ENCODE measurements at regions not wholly inside any gene's neighbourhood (a gene's known extent, or its start where the extent isn't known, plus 50 kb on each side); places are given as distances from the start of the nearest gene placed in this dataset.

DNA sequence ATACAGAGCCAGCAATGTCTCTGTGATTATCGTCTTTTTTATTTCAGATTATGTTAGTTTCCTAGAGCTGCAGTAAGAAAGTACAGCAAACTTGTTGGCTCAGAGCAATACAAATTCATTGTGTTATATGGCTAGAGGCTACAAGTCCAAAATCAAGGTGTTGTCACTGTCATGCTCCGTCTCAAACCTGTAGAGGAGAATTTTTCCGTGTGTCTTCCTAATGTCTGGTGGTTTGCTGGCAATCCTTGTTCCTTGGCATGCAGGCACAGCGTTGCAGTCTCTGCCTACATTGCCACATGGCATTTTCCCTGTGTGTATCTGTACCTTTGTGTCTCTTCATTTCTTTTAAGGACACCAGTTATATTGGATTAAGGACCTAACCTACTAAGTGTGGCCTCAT lies 244.4 kb downstream of the LRRIQ3 start:
- Mint-ChIP-seq H3K4me1 (ENCODE audit: low read depth) (no peaks in the 10 kb centered on the region), H3K27me3 (no peaks in the 10 kb centered on the region), H3K9me3 (ENCODE audit: low read depth) (peaks cover 3% of the 10 kb centered on the region), H3K4me3 (ENCODE audit: low read depth) (no peak overlapping the region), H3K27ac (no peak overlapping the region), H3K36me3 (ENCODE audit: insufficient read depth) (no peaks in the 10 kb centered on the region)
- no peak for DNase-seq (ENCODE audit: low spot score, unreplicated experiment)
- no peak for TF ChIP-seq CTCF (IDR thresholded peaks at IDR 0.05; ENCODE audit: unreplicated experiment)

GRCh38 chr1:73953186-73953585 lies 244.8 kb downstream of the LRRIQ3 start:
- peaks cover 3% of the 10 kb centered on the region for H3K9me3 Mint-ChIP-seq (ENCODE audit: low read depth)
- TF ChIP-seq CTCF (IDR thresholded peaks at IDR 0.05; ENCODE audit: unreplicated experiment) = no peak
- no peaks in the 10 kb centered on the region for H3K4me1 Mint-ChIP-seq (ENCODE audit: low read depth)
- H3K27me3 Mint-ChIP-seq = no peaks in the 10 kb centered on the region
- H3K27ac Mint-ChIP-seq = no peak overlapping the region
- H3K4me3 Mint-ChIP-seq (ENCODE audit: low read depth) = no peak overlapping the region
- no peak for DNase-seq (ENCODE audit: low spot score, unreplicated experiment)
- H3K36me3 Mint-ChIP-seq (ENCODE audit: insufficient read depth) = no peaks in the 10 kb centered on the region

DNA sequence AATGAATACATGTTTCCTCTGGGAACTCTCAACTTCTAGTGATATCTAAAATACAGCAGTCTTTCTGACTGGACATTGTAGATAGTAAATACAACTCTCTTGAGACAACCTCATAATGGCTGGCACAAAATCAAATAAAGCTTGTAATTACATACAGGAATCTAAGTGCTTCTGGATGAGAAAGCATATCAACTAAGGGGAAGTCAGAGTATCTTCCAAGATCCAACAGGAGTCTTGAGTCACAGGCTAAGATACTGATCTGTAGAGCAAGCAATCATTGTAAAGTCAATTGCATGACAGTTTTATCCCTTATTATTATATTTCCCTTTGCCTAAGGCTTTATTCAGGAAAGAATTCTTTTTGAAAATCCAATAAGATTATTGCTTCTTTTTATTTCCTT lies 249.9 kb downstream of the LRRIQ3 start:
- no peaks in the 10 kb centered on the region for H3K36me3 Mint-ChIP-seq (ENCODE audit: insufficient read depth)
- no peak overlapping the region for H3K4me3 Mint-ChIP-seq (ENCODE audit: low read depth)
- TF ChIP-seq CTCF (IDR thresholded peaks at IDR 0.05; ENCODE audit: unreplicated experiment) = no peak
- H3K4me1 Mint-ChIP-seq (ENCODE audit: low read depth) = no peaks in the 10 kb centered on the region
- H3K27ac Mint-ChIP-seq = no peak overlapping the region
- H3K27me3 Mint-ChIP-seq = no peaks in the 10 kb centered on the region
- DNase-seq (ENCODE audit: low spot score, unreplicated experiment) = no peak
- no peaks in the 10 kb centered on the region for H3K9me3 Mint-ChIP-seq (ENCODE audit: low read depth)

GRCh38 chr1:73947009-73947408 lies 251.0 kb downstream of the LRRIQ3 start:
- no peak for DNase-seq (ENCODE audit: low spot score, unreplicated experiment)
- no peak overlapping the region for H3K27ac Mint-ChIP-seq
- no peaks in the 10 kb centered on the region for H3K9me3 Mint-ChIP-seq (ENCODE audit: low read depth)
- no peak overlapping the region for H3K4me3 Mint-ChIP-seq (ENCODE audit: low read depth)
- H3K27me3 Mint-ChIP-seq = no peaks in the 10 kb centered on the region
- no peaks in the 10 kb centered on the region for H3K36me3 Mint-ChIP-seq (ENCODE audit: insufficient read depth)
- no peak for TF ChIP-seq CTCF (IDR thresholded peaks at IDR 0.05; ENCODE audit: unreplicated experiment)
- no peaks in the 10 kb centered on the region for H3K4me1 Mint-ChIP-seq (ENCODE audit: low read depth)

DNA sequence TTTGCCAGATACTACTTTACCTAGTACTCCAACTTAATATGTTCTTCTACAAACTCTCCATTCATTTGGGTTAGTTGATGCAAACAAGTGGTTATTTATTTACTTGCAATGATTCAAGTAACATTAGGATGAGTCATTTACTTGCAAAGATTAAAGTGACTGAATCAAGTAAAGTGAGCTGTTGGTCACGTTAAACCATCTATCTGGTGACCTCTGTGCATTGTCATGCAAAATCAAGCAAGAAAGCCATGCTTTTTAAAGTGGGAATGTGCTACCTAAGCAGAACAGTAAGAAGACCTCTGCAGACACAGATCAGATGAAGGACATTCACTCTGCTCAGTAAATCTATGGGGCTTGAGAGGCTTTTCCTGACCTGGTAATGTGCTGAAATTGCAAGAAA lies 254.7 kb downstream of the LRRIQ3 start:
- no peaks in the 10 kb centered on the region for H3K4me1 Mint-ChIP-seq (ENCODE audit: low read depth)
- no peak for TF ChIP-seq CTCF (IDR thresholded peaks at IDR 0.05; ENCODE audit: unreplicated experiment)
- H3K27ac Mint-ChIP-seq = peak overlapping the region; percentile 20
- no peak overlapping the region for H3K4me3 Mint-ChIP-seq (ENCODE audit: low read depth)
- H3K27me3 Mint-ChIP-seq = no peaks in the 10 kb centered on the region
- no peaks in the 10 kb centered on the region for H3K9me3 Mint-ChIP-seq (ENCODE audit: low read depth)
- DNase-seq (ENCODE audit: low spot score, unreplicated experiment) = no peak
- H3K36me3 Mint-ChIP-seq (ENCODE audit: insufficient read depth) = no peaks in the 10 kb centered on the region
